Epithelial cell of esophagus (primary cell): ENCODE measurements at regions not wholly inside any gene's neighbourhood (a gene's known extent, or its start where the extent isn't known, plus 50 kb on each side); places are given as distances from the start of the nearest gene placed in this dataset.
A peak's percentile ranks its signal among the peaks of the same experiment; 100 is the strongest.

ENCODE experiments used
- DNase-seq: peaks from one replicate; pipeline ENCODE4 v3.0.0; 2010; ENCODE audit warnings: low read depth
- H3K4me3 ChIP-seq: 2 replicates; pipeline ENCODE4 v1.5.1; 2011; ENCODE audit warnings: mild to moderate bottlenecking, low read length, control low read depth
- CTCF ChIP-seq: IDR thresholded peaks from 2 replicates; pipeline ENCODE4 v1.5.1; 2011; ENCODE audit warnings: low read depth, mild to moderate bottlenecking, low read length, control low read depth, inconsistent platforms; ENCODE audit not compliant: insufficient read depth; ENCODE audit errors: missing control alignments

GRCh38 chr10:121069061-121069850, 218.1 kb downstream of the WDR11 start:
- no peak overlapping the region for H3K4me3 ChIP-seq
- DNase-seq, result peak; percentile 99
- no peak for TF ChIP-seq CTCF

DNA sequence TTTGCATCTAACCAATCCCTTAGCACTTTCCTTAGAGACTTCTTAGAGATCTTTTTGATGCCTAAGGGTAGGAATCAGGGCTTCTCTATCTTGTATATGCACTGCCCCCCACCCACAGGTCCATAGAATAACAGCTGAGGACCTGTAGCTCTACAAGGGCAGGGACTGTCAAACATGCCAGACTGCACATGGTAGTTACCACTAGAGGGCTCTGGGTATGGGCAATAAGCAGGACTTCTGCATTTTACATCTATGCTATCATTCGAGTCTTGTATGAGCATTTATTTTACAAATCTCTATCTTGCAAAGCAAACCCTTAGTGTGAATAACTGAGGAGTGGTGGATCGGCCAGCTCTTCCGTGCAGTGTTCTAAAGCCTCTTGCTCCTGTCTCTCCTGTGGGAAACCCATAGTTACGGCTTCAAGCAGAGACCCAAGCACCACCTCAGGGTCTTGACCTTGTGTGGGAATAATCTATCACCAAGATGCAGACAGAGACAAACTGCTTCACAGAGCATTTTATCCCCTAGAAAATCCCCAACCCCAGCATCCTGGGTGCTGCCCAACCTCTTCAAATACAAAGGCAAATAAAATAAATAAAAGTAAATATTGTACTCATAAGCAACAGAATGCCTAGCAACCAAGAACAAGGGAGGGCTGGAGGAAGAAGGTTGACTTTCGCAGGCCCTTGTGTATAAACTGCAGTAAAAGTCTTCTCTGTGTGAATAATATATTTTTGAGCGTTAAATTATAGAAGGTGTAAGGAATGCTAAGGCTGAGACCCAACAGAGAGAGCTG, 219.3 kb downstream of the WDR11 start:
- no peak overlapping the region for H3K4me3 ChIP-seq
- peak; percentile 47 for TF ChIP-seq CTCF
- peak; percentile 66 for DNase-seq

- no peak for TF ChIP-seq CTCF
- H3K4me3 ChIP-seq, result no peak overlapping the region
- DNase-seq, result no peak
Measured at GRCh38 chr10:121071901-121072300, 220.7 kb downstream of the WDR11 start.

GRCh38 chr10:121073728-121074127, 222.6 kb downstream of the WDR11 start:
- no peak for TF ChIP-seq CTCF
- no peak for DNase-seq

DNA sequence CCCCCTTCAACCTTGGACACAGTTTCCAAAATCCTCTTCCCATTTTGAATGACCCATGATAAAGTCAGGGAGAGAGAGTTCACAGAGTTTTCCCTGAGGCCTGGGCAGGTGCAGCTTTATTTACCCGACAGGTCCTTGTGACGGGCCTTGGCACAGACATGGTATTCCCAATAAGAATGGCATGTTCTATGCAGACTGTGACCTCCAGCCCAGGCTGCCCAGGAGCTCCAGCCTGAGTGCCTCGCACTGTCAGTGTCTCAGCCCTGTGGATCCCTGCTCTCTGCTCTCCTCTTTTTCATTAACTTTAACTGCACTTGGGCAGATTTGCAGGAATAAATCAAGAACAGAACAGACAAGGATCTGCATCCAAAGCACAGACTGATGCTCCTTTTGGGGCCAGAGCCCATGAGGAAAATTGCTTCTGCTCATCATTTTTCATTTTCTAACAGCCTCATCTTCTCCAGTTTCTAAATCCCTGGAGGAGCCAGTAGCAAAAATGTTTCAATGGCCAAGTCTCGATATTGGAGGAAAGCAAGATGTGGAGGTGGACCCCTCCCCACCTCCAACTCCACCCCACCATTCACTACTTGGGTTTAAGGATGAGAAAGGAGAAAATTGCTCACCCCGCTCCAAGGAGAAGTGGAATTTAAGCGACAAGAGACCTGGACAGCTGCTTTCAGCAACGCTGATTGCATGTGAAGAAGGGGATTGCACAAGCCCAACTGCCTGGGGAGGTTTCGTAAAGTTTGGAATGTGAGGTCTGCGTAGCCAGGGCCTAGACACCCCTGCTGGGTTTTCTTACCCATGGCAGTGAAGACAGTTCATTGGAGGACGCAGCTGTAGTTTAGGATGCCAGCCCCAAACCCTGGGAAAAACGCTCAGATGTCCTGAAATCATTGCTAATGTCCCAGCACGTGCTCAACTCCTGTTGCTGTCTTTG, 225.9 kb downstream of the WDR11 start:
- no peak overlapping the region for H3K4me3 ChIP-seq
- DNase-seq, result peak; percentile 94

More at GRCh38 chr10:121073728-121074127, 222.6 kb downstream of the WDR11 start:
- H3K4me3 ChIP-seq, result no peak overlapping the region

GRCh38 chr10:121078036-121078435, 226.9 kb downstream of the WDR11 start:
- no peak for TF ChIP-seq CTCF
- no peak overlapping the region for H3K4me3 ChIP-seq
- peak; percentile 96 for DNase-seq

More for the DNA sequence above, 225.9 kb downstream of the WDR11 start:
- no peak for TF ChIP-seq CTCF
